ENCODE measurements at regions not wholly inside any gene's neighbourhood (a gene's known extent, or its start where the extent isn't known, plus 50 kb on each side); places are given as distances from the start of the nearest gene placed in this dataset.

DNA sequence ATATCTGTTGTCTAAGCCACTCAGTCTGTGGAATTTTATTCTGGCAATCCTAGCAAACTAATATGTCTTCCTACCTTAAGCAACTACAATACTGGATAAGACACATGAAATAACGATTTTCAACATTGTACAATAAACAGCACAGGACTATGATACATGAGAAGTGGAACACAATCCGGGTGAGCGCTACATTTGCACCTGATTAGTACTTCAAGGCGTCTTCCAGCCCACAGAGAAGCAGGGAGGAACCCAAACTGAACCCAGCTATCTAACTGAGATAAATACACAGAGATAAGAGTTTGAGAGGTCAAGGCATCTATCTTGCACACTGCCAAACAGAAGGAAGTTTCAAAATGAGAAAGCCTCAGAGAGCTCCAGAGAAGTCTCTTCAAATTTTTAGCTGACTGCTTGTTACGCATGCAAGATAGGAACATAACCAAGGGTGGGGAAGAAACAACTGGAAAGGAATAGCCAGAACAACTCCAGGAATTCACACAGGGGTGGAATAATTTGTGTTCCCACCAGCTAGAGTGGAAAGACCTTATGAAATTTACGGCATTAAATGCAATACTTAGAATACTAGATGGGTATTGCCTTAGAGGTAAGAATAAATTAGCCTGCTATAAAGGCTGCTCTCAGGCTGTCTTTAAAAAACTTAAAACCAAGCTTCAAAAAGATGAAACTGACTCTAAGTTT is 481.8 kb downstream of the MTRR start:
- TF ChIP-seq, protein P1, sequence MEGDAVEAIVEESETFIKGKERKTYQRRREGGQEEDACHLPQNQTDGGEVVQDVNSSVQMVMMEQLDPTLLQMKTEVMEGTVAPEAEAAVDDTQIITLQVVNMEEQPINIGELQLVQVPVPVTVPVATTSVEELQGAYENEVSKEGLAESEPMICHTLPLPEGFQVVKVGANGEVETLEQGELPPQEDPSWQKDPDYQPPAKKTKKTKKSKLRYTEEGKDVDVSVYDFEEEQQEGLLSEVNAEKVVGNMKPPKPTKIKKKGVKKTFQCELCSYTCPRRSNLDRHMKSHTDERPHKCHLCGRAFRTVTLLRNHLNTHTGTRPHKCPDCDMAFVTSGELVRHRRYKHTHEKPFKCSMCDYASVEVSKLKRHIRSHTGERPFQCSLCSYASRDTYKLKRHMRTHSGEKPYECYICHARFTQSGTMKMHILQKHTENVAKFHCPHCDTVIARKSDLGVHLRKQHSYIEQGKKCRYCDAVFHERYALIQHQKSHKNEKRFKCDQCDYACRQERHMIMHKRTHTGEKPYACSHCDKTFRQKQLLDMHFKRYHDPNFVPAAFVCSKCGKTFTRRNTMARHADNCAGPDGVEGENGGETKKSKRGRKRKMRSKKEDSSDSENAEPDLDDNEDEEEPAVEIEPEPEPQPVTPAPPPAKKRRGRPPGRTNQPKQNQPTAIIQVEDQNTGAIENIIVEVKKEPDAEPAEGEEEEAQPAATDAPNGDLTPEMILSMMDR (IDR thresholded peaks at IDR 0.05; ENCODE audit: insufficient read depth, low read length, poor library complexity, severe bottlenecking): no peak
- no peak for TF ChIP-seq EZH2phosphoT487 (conservative IDR thresholded peaks at IDR 0.05; ENCODE audit: low read length)
